Astrocyte (in vitro differentiated cells and primary cell): ENCODE measurements at regions not wholly inside any gene's neighbourhood (a gene's known extent, or its start where the extent isn't known, plus 50 kb on each side); places are given as distances from the start of the nearest gene placed in this dataset.

Experiments used
- CTCF ChIP-seq: IDR thresholded peaks from 2 replicates; pipeline ENCODE4 v1.5.1; 2011; ENCODE audit warnings: low read depth, mild to moderate bottlenecking, inconsistent platforms, low read length, moderate library complexity; ENCODE audit not compliant: insufficient read depth
- EZH2 ChIP-seq: IDR thresholded peaks from 2 replicates; pipeline ENCODE4 v1.6.1; 2012; ENCODE audit warnings: mild to moderate bottlenecking, low read length, inconsistent platforms; ENCODE audit not compliant: insufficient read depth

- TF ChIP-seq CTCF (no peak), EZH2 (no peak)
Observed at GRCh38 chr5:124105326-124105725, 593.3 kb downstream of the CSNK1G3 start.
